Bone marrow (tissue), 2 donors: ENCODE measurements at regions not wholly inside any gene's neighbourhood (a gene's known extent, or its start where the extent isn't known, plus 50 kb on each side); places are given as distances from the start of the nearest gene placed in this dataset.
"Not testable (repeated sequence)": the region's sequence is repeated elsewhere in the genome, so short reads cannot be mapped to it uniquely, and the experiment has no call there.

Experiments used
- DNase-seq, 2 donors: peaks; one replicate each; lab custom pipeline; 2025; lab: John Stamatoyannopoulos, UW

GRCh38 chr18:1294229-1294628, 389.6 kb downstream of the ADCYAP1 start:
- no peak for DNase-seq

- DNase-seq, result no peak
These were observed 391.6 kb downstream of the ADCYAP1 start for GRCh38 chr18:1296237-1296636.

- no peak for DNase-seq
These were observed 398.2 kb downstream of the ADCYAP1 start for GRCh38 chr18:1302861-1303260.

- DNase-seq, result no peak
These were observed 399.8 kb downstream of the ADCYAP1 start for GRCh38 chr18:1304392-1304992.

GRCh38 chr18:1306641-1307040, 402.0 kb downstream of the ADCYAP1 start:
- DNase-seq, result no peak

- DNase-seq, result no peak
These were observed 404.0 kb downstream of the ADCYAP1 start for GRCh38 chr18:1308686-1309085.

- no peak for DNase-seq
These were observed 406.7 kb downstream of the ADCYAP1 start for GRCh38 chr18:1311376-1311775.

- DNase-seq, result not testable (repeated sequence)
These were observed 430.7 kb downstream of the ADCYAP1 start for GRCh38 chr18:1335345-1335744.

- DNase-seq, result no peak
These were observed 446.3 kb downstream of the ADCYAP1 start for GRCh38 chr18:1350931-1351450.

- no peak for DNase-seq
These were observed 448.4 kb downstream of the ADCYAP1 start for GRCh38 chr18:1353025-1353424.

- no peak for DNase-seq
These were observed 453.1 kb downstream of the ADCYAP1 start for GRCh38 chr18:1357724-1358123.

- DNase-seq, result no peak
These were observed 457.3 kb downstream of the ADCYAP1 start for GRCh38 chr18:1361936-1362335.

GRCh38 chr18:1370552-1370951, 465.9 kb downstream of the ADCYAP1 start:
- DNase-seq, result no peak

- no peak for DNase-seq
These were observed 467.1 kb downstream of the ADCYAP1 start for GRCh38 chr18:1371724-1372123.

GRCh38 chr18:1383465-1383864, 478.8 kb downstream of the ADCYAP1 start:
- no peak for DNase-seq

- not testable (repeated sequence) for DNase-seq
These were observed 483.8 kb downstream of the ADCYAP1 start for GRCh38 chr18:1388468-1388867.

- DNase-seq, result no peak
These were observed 487.4 kb downstream of the ADCYAP1 start for GRCh38 chr18:1392046-1392445.

- DNase-seq, result no peak
These were observed 488.4 kb downstream of the ADCYAP1 start for GRCh38 chr18:1392865-1393734.

- DNase-seq, result no peak
These were observed 489.3 kb downstream of the ADCYAP1 start for GRCh38 chr18:1393929-1394328.

GRCh38 chr18:1394426-1394825, 489.8 kb downstream of the ADCYAP1 start:
- no peak for DNase-seq

- no peak for DNase-seq
These were observed 490.3 kb downstream of the ADCYAP1 start for GRCh38 chr18:1394966-1395365.

- no peak for DNase-seq
These were observed 503.7 kb downstream of the ADCYAP1 start for GRCh38 chr18:1408376-1408775.

- DNase-seq, result no peak
These were observed 508.1 kb downstream of the ADCYAP1 start for GRCh38 chr18:1412655-1413322.
